ENCODE measurements at regions not wholly inside any gene's neighbourhood (a gene's known extent, or its start where the extent isn't known, plus 50 kb on each side); places are given as distances from the start of the nearest gene placed in this dataset.
"Not testable (repeated sequence)": the region's sequence is repeated elsewhere in the genome, so short reads cannot be mapped to it uniquely, and the experiment has no call there.

DNA sequence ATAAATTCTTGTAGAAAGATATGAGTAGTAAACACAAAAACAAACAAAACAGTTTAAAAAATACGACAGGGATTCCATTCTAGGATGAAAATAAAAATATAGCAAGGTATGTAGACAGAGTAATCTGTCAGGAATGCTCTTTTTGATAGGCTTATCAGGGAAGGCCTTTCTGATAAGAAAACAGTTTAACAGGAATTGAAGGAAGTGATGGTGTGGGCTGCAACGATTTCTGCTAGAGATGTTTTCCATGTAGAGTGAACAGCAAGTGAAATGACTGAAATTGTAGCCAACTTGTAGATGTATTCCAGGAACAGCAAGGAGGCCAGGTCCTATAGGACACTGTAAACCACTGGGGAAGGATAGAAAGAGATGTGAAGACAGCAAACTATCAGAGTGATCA, 689.7 kb upstream of the GJE1 start:
- DNase-seq: no peak

DNA sequence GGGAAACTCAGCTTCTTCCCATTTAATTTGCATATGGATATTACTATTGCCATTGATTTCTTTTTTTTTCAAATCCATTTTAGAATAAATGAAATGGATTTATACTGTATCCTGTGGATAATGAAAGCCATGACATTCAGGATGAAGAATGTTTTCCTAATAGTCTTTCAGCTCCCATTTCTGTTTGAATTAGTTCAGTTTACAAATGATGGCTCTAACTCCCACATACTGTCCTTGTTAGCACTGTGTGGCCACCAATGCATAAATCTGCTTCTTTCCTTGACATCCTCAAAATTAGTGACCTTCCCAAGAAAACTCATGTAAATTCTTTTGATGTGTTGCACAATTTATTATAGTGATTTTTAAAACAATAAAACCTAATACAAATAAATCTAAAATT, 693.2 kb upstream of the GJE1 start:
- no peak for DNase-seq

DNA sequence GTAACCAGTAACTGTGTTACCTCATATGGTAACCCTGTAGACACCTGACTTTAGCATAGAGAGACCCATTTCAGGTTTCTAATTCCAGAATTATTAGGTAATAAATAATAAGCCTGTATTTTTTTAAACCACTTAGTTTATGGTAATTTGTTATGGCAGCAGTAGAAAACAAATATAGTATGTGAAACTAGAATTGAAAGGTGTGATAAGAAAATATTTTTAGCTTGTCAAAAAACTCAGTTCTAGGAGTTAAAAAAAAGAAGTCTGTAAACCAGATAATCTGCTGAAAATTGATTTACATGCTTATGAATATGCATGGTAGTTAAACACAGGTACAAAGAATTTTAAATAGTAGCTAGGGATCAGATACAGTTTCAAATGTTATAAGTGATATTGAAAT, 695.0 kb upstream of the GJE1 start:
- no peak for DNase-seq

DNA sequence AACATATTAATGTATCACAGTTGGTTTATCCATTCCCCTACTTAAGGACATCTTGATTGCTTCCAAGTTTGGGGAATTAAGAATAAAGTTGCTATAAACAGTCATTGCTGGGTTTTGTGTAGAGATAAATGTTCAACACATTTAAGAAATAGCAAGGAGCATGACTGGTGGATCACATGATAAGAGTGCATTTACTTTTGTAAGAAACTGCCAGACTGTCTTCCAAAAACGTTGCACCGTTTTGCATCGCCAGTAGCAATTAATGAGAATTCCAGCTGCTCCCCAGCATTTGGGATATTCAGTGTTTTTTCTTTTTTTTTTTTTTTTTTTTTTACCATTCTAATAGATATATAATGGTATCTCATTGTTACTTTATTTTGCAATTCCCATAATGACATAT, 695.7 kb upstream of the GJE1 start:
- DNase-seq: no peak

DNA sequence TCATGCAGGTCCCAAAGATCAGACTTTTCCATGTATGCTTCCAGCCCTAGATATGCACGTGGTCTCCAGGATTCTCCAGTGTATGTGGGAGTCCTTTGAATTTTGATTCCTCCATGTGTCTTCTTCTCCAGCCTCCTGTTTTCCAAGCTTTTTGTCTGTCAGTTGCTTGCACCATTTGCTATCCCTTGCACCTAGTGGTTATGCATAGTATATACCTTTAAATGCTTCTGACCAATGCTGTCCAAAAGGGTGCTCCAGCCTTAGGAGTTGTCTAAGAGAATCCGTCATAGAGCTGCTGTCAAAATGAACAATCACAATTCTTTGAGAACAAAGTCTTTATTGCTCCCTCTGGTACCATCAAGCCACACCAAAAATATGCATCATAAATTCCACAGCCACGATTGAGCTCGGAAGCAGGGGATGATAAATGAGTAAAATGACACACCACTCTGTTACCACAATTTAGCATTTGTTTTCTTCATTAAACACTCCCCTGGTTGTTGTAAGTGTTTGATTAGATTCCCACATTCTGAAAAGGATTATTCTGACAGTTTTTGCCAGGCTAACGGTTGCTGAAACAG, 706.2 kb upstream of the GJE1 start:
- DNase-seq: no peak

DNA sequence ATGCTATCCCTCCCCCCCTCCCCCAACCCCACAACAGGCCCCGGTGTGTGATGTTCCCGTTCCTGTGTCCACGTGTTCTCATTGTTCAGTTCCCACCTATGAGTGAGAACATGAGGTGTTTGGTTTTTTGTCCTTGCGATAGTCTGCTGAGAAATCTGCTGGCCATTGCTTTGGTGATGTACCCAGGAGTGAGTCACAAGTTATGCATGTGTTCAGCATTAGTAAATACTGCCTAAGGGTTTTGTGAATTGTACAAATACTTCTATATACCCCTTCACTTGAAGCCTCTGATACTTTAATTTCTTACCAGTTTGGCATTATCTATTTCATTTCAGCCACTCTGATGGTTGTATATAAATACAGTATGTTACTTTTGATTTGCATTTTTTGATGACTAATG, 711.3 kb upstream of the GJE1 start:
- peak; percentile 38 for DNase-seq

DNA sequence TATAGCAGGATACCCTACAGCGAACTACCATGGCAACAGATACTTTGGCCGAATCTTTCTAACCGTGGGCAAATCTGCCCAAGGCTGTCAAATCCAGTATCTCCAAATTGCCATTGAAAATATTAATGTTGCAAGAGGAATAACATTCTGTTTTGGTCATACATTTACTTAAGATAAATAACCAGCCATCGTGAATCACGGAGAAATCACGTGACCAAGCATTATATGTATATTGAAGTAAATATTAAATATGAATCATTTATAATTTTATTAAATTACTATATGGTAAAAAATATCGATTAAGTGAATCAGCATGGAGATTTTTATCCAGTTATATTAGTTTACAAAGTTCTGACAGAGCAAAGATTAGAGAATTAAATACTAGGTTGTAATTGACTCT, 714.6 kb upstream of the GJE1 start:
- no peak for DNase-seq

DNA sequence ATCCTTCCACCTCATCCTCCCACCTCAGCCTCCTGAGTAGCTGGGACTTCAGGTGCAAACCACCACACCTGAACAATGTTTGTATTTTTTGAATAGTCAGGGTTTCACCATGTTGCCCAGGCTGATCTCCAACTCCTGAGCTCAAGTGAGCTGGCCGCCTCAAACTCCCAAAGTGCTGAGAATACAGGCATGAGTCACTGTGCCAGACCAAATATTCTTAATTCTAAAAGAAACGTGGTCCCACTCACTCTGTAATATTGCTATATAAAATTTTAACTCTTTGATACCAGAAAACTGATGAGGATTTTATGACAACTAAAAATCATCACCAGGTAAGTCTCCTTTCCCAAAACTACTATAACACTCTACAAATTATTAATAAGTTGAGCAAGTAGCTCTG, 716.8 kb upstream of the GJE1 start:
- no peak for DNase-seq

DNA sequence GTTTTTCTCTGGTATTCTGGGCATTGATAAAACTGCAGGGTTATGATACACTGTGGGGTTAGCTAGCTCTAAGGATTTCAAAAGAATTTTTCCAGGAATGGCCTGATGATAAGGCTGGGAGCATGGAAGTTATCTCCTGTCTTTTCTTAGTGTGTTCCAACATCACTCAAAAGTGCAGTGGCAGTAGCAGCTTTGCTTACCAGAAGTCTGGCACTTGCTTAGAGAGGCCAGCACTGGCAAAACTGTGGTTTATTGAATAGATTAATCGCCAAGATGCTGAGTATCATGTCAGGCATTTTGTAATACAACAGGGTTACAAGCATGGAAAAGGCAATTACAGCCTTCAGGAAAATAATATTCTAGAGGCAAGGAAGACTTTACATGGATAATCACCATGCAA, 719.5 kb upstream of the GJE1 start:
- no peak for DNase-seq

DNA sequence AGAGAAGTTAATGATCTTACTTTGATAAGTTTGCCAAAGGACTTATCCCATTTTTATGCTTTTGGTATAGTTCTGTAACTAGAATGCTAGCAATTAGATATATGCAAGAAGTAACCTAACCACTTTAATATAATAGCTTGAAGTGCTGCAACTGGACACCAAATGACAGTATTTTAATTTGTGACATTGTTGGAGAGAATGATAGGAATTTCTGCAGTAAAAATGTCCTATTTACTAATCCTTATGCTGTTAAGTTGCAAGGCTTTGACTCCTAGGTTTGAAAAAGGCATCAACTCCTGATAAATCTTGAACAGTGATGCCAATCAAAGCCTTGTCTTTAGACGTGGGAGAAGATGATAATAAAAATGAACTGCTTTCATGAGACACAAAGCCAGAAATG, 726.0 kb upstream of the GJE1 start:
- DNase-seq: no peak

DNA sequence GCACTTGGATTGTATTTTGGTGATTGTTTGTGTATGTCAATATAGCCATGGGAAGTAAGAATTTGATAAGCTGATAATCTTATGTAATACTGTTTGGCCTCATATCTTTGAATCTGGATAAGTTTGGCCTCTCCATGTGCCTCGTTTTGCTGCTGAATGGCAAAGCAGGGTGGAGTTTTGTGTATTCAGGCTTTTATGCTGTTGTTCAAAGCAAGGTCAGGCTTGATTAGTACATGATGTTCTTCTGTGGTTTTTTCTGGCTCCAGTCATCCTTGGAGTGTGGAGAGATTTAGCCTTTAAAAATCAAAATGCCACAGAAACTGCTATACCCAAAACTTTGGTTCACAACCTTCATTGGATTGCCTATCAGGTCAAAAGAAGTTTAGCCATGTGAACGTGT, 728.9 kb upstream of the GJE1 start:
- DNase-seq: no peak

DNA sequence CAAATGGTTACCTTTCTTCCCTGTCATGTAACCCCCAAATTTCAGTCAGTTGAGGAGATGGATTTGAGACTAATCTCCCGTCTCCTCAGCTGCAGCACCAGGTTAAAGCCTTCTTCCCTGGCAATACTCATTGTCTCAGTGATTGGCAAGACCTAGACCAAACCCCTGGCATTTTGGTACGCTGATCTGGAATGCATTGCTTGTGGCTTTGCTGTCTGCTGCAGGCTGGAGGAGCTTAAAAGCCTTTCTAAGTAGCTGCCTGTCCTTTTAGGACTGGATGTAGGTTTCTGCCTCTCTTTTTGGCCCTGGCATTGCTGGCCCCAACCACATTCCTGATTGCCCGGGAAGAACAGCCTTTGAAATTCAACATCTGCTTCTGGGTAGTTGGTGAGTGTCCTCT, 729.6 kb upstream of the GJE1 start:
- DNase-seq: no peak

DNA sequence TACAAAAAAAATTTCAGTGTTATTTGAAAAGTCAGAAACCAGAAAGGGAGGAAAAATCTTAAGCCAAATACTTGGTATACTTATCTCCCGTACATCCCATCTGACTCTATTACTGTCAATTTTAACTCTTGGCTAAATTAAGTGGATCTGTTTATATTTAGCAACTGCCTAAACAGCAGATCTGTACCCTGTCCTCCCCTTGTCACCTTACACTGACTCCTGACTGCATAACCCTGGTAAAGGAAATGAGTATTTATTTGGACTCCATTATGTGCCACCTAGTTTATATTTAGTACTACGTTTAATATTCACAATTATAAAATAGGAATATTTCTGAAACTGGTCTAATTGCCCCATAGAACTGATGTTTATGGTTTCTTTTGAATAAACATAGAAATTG, 730.2 kb upstream of the GJE1 start:
- DNase-seq: no peak

DNA sequence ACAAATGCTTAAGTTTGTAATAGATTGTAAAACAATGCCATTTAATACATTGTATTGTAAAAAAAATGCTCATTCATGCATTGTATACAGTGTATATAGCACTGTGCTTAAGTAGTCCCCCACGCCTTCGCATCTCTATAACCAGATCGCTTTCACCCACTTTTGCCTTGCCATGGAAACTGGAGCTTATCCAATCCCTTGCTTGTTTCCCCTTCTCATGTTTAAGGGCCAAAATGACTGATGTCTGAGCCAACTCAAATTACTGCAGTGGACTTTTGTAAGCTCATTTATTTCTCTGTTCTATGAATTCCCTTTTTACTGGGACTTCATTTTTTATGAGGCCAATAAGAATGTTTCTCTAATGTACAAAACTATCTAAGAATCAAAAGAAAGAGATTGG, 730.9 kb upstream of the GJE1 start:
- no peak for DNase-seq

DNA sequence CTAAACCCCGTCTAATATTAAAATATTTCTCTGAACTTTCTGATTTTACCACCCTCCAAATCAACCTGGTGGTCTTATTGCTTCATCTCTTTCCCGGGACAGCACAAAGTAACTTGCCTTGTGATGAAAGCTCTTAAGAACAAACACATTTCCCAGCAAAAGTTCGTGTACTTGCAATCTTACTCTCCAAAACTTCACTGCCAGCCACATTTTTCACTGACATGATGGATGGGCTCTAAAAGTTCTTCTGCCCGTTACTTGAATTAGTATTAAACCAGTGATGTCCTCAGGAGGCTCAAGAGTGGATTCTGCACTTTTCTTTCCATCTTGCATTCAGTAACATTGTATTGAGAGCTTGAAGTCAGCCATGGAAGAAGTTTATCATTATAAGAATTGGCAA, 731.6 kb upstream of the GJE1 start:
- DNase-seq: no peak

DNA sequence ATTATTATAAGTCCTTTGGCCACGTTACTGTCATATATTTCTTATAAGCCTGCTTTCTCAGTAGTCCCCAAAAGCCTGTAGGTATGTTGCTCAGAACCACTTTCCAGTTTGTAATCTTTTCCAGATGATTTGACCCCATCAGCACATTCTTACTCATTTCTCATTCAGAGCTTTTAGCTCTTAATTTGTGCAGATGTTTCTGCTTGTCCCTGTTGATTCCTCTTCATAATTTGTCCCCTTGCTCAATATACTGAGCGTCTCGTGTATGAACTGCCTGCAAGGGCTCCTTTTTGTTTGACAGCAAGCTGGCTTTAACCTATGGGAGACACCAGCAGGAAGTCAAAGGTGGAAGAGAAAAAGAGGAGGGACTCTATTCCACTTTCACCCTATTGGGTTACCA, 733.8 kb upstream of the GJE1 start:
- no peak for DNase-seq

DNA sequence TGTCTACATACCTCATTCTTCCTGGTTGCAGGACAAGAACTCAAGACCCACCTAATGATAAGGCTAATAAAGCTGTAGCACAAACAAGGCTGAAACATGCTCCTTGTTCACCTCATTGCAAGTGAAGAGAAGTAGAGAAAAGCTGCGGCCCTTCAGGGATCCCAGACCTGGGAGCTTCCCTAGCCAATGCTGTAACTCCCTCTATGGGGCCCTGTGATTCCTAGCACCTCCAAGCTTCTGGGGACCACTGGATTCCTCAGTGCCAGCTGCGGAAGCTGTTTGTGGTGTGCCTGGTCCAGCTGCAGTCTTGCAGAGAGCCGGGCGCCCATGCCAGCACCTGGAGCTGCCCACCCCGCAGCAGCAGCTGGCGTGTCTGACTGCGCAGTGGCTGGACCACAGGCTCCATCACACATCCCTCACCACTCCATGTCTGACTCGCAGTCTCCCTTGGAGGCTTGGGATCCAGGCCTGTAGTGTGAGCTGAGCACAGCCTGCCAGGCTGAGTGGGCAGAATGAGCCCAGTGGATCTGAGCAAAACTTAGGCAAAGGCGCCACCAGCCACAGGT, 737.2 kb upstream of the GJE1 start:
- DNase-seq: no peak

DNA sequence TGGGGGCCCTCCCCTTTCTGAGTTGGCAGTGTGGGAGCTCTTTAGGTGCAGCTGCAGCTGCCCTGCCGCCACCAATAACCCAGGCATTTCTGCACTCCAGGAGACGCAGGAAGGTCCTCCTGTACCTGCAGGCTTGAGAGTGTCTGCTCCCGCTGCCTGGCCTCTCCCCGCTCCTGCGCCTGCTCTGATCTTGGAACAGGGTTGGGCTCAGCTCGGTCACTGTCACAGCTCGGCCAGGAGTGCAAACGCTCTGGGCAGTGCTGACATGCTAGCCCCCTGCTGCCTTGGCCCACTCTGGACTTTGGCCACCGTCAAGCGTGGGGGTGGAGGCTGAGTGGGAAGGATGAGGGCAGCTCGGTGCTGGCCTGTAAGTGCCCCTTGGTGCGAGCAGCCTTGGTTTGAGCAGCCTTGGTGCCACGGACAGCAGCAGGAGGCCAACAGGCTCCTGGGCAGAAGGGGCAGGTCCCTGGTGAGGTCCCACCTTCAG, 738.1 kb upstream of the GJE1 start:
- no peak for DNase-seq

DNA sequence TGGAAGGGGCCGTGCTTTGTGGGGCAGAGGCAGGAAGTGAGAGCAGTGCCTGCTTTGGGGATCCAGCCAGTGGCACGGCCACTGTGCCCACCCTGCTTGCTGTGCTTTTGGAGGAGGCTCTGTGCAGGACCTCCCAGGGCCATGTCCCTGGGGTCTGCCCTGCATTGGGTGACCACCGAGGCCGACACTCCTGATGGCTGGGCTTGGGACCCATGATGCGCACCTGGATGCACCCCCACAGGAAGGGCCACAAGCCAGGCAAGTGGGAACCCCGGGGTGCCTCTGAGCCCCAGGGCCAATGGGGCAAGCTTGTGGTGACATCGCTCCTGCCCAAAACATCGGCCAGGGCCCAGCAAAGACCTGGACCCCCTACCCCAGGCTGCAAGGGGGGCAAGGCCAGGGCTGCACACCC, 738.6 kb upstream of the GJE1 start:
- DNase-seq: no peak

DNA sequence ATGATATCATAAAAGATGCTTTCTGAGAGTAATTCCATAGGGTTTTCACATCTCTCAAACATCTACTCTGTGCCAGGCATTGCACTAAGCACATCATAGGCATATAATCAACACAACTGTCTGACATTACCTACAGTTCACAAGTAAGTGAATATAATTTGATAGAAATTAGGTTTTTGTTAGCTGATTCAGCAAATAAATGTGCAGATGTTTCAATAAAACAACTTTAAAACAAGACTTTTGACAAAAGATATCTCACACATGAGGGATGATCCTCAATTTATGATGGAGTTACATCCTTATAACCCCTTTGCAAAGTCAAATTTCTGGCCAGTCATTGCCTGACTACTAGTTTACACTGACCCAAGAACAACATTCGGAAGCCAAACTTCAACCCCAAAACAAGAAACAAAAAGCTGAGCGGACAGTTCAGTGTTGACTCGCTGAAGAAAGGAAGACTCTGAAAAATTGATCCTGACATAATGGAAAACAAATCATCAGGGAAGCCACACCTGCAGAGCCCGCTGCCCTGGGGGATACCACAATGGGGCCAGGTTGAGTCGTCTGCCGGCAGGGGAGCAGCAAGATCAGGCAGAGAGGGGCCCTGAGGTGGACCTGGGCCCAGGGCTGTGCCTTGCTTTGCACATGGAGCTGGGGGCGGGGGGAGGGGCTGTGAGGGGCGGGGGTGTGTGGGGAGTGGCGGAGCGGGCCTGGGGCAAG, 739.2 kb upstream of the GJE1 start:
- DNase-seq: no peak

DNA sequence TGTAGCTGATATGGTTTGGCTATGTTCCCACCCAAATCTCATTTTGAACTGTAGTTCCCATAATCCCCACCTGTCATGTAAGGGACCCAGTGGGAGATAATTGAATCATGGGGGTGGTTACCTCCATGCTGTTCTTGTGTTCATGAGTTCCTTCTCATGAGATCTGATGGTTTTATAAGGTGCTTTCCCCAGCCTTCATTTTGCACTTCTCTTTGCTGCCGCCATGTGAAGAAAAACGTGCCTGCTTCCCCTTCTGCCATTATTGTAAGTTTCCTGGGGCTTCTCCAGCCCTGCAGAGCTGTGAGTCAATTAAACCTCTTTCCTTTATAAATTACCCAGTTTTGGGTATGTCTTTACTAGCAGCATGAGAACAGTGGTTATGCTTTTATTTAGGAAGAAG, 741.6 kb upstream of the GJE1 start:
- DNase-seq: not testable (repeated sequence)

DNA sequence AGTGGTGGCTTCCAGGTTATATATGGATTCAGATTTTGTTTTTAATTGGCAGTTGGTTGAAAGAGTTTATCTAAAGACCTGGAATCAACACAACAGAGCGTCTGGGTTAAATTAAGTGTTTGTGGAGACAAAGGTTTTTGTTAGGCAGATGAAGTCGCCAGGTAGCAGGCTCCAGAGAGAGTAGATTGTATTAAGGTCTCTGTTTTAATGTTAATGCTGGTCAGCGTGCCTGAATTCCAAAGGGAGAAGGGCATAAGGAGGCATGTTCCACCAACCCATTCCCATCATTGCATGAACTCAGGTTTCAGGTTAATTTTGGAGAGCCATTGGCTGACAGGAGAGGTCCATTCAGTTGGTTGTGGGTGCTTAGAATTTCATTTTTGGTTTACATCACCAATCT, 744.1 kb upstream of the GJE1 start:
- DNase-seq: no peak

DNA sequence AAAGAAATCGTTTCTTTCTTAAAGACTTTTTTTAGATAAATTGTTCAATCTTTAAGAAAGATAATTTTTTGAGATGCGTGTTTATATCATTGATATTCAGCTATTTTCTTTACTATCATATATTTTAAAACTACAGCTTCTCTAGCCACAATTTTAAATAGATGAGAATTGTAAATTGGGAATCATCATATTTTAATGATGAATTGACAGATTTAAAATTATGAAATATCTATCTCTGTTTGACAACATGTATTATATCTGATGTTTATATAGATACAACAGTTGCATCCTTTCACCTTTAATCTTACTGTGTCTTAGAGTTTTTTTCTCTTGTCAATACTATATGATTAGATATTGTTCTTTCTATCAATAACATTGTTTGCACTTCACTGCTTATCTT, 762.3 kb upstream of the GJE1 start:
- DNase-seq: no peak

DNA sequence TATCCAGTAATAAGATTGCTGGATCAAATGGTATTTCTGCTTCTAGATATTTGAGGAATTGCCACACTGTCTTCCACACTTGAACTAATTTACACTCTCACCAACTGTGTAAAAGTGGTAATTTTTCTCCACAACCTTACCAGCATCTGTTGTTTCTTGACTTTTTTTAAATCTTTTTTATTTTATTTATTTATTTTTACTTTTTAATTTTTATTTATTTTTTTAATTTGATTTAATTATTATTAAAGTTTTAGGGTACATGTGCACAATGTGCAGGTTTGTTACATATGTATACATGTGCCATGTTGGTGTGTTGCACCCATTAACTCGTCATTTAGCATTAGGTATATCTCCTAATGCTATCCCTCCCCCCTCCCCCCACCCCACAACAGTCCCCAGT, 765.9 kb upstream of the GJE1 start:
- DNase-seq: not testable (repeated sequence)

DNA sequence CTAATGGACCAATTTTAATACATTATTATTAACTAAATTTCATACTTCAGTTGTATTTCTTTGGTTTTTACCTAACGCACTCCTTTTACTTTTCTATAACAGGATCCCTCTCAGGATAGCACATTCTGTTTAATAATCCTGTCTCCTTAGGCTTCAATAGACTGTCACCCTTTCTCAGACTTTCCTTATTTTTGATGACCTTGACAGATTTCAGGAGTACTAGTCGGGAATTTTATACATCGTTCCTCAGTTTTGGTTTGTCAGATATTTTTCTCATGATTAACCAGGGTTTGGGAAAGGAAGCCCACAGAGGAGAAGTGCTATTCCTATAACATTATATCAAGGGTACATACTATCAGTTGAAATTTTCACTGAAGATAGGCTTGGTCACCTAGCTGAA, 768.0 kb upstream of the GJE1 start:
- no peak for DNase-seq
